Panc1 (cell line): ENCODE measurements at regions not wholly inside any gene's neighbourhood (a gene's known extent, or its start where the extent isn't known, plus 50 kb on each side); places are given as distances from the start of the nearest gene placed in this dataset.

ENCODE experiments used
- POLR2AphosphoS5 ChIP-seq: IDR thresholded peaks from 2 replicates; pipeline ENCODE4 v1.6.1; 2012; ENCODE audit warnings: mild to moderate bottlenecking, low read depth, low read length, moderate library complexity
- SIN3A ChIP-seq: IDR thresholded peaks from 2 replicates; pipeline ENCODE4 v1.6.1; 2012; ENCODE audit warnings: low read depth, mild to moderate bottlenecking, low read length, moderate library complexity, borderline replicate concordance; ENCODE audit not compliant: insufficient read depth
- TCF7L2 ChIP-seq: IDR thresholded peaks from 2 replicates; pipeline ENCODE4 v1.6.1; 2011; ENCODE audit warnings: mild to moderate bottlenecking, low read depth, low read length, inconsistent platforms
- TF ChIP-seq, protein P1 (sequence below): fragments of 450-650 bp; IDR thresholded peaks from 2 replicates; pipeline ENCODE4 v1.5.1; 2017; ENCODE audit warnings: mild to moderate bottlenecking
- TF ChIP-seq, protein P2 (sequence below), 2 experiments: IDR thresholded peaks; 2 replicates each; pipeline ENCODE4 v1.6.1; 2011 to 2012; ENCODE audit warnings: low read depth in 2 of 2, control low read depth in 1 of 2, low read length in 1 of 2, mild to moderate bottlenecking in 1 of 2, moderate library complexity in 1 of 2; ENCODE audit not compliant: insufficient read depth in 1 of 2

DNA sequence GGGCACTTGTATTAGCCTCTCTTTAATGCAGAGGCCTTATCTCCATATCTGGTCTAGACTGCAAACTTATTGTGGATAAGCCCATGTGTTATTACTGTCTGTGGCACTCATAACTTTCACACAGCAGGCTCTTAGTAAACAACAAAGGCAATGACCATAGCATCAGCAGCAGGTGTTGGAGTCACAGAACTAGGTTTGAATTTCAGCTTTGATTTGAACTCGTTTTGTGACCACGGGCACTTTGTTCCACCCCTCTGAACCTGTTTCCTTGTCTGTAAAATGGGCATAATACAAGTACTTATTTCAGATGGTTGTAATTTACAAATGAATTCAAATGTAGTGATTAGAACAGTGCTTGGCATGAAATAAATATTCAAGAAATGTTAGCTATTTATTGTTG lies 121.8 kb upstream of the C1GALT1C1 start:
- TF ChIP-seq, protein P1, sequence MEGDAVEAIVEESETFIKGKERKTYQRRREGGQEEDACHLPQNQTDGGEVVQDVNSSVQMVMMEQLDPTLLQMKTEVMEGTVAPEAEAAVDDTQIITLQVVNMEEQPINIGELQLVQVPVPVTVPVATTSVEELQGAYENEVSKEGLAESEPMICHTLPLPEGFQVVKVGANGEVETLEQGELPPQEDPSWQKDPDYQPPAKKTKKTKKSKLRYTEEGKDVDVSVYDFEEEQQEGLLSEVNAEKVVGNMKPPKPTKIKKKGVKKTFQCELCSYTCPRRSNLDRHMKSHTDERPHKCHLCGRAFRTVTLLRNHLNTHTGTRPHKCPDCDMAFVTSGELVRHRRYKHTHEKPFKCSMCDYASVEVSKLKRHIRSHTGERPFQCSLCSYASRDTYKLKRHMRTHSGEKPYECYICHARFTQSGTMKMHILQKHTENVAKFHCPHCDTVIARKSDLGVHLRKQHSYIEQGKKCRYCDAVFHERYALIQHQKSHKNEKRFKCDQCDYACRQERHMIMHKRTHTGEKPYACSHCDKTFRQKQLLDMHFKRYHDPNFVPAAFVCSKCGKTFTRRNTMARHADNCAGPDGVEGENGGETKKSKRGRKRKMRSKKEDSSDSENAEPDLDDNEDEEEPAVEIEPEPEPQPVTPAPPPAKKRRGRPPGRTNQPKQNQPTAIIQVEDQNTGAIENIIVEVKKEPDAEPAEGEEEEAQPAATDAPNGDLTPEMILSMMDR, result no peak
- TF ChIP-seq SIN3A (no peak), POLR2AphosphoS5 (no peak), TCF7L2 (no peak)
- TF ChIP-seq, protein P2, sequence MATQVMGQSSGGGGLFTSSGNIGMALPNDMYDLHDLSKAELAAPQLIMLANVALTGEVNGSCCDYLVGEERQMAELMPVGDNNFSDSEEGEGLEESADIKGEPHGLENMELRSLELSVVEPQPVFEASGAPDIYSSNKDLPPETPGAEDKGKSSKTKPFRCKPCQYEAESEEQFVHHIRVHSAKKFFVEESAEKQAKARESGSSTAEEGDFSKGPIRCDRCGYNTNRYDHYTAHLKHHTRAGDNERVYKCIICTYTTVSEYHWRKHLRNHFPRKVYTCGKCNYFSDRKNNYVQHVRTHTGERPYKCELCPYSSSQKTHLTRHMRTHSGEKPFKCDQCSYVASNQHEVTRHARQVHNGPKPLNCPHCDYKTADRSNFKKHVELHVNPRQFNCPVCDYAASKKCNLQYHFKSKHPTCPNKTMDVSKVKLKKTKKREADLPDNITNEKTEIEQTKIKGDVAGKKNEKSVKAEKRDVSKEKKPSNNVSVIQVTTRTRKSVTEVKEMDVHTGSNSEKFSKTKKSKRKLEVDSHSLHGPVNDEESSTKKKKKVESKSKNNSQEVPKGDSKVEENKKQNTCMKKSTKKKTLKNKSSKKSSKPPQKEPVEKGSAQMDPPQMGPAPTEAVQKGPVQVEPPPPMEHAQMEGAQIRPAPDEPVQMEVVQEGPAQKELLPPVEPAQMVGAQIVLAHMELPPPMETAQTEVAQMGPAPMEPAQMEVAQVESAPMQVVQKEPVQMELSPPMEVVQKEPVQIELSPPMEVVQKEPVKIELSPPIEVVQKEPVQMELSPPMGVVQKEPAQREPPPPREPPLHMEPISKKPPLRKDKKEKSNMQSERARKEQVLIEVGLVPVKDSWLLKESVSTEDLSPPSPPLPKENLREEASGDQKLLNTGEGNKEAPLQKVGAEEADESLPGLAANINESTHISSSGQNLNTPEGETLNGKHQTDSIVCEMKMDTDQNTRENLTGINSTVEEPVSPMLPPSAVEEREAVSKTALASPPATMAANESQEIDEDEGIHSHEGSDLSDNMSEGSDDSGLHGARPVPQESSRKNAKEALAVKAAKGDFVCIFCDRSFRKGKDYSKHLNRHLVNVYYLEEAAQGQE (IDR thresholded peaks at IDR 0.05; ENCODE audit: insufficient read depth in 1 of 2, low read depth in 2 of 2, low read length in 1 of 2), result no peak
